K562 (cell line): ENCODE measurements at regions not wholly inside any gene's neighbourhood (a gene's known extent, or its start where the extent isn't known, plus 50 kb on each side); places are given as distances from the start of the nearest gene placed in this dataset.

ENCODE experiments used
- ATAC-seq: fragments of 200-7000 bp; cut with Tn5 transposase; 3 replicates; pipeline ENCODE4 v1.9.1; 2020; ENCODE audit warnings: moderate library complexity
- BruUV-seq: library from RNA; stranded (reverse); fragments of 400-500 nt; replicated peaks from 2 replicates; lab custom pipeline; 2021; lab: Mats Ljungman, UMichigan
- CTCF ChIA-PET: fragments of 300-600 bp; formaldehyde crosslinking; extraction: SDS; loops from one replicate; lab custom pipeline; 2021; ENCODE audit warnings: low intra/inter-chr PET ratio; lab: Yijun Ruan, JAX
- POLR2A ChIA-PET: fragments of 300-600, 350-650 bp; sonication (Branson Sonifier 250); formaldehyde crosslinking; extraction: SDS; loops from one replicate; lab custom pipeline; 2021; ENCODE audit warnings: antibody characterized with exemption, inconsistent platforms; lab: Yijun Ruan, JAX
- DNase-seq, 4 experiments: peaks; one replicate each; pipeline versions ENCODE4 v3.0.0 to v3.0.0-alpha.2; 2011 to 2018; ENCODE audit warnings: low spot score in 3 of 4, mixed read lengths in 3 of 4; ENCODE audit errors: extremely low read depth in 1 of 4
- FAIRE-seq: peaks from 2 replicates; lab custom pipeline; 2011; peaks lifted over from hg19 to GRCh38; lab: Jason Lieb, UNC
- H2AFZ ChIP-seq: 2 replicates; pipeline ENCODE4 v1.6.0; 2011; ENCODE audit warnings: low read depth, low read length, control low read depth, inconsistent platforms
- H3K27ac ChIP-seq: fragments of 200-600 bp; 3 replicates; pipeline ENCODE4 v1.8.0; 2011; ENCODE audit warnings: low read depth, mild to moderate bottlenecking, control low read depth, inconsistent platforms, low read length, moderate library complexity, mixed read lengths; ENCODE audit errors: extremely low read depth
- H3K27me3 ChIP-seq, 2 experiments: fragments of 300-600 bp in 1 of 2; 2 replicates in 1 of 2; 3 replicates in 1 of 2; pipeline versions ENCODE4 v1.6.0 to v1.8.0; 2011; ENCODE audit warnings: inconsistent platforms in 2 of 2, low read length in 2 of 2, mild to moderate bottlenecking in 1 of 2, mixed read lengths in 1 of 2, moderate library complexity in 1 of 2; ENCODE audit not compliant: control insufficient read depth in 2 of 2, insufficient read depth in 2 of 2
- H3K36me3 ChIP-seq: fragments of 300-600 bp; 3 replicates; pipeline ENCODE4 v1.8.0; 2011; ENCODE audit warnings: mild to moderate bottlenecking, low read length, inconsistent platforms; ENCODE audit not compliant: control insufficient read depth, insufficient read depth
- H3K4me1 ChIP-seq, 2 experiments: fragments of 200-600 bp in 1 of 2; replicated peaks in 1 of 2; 2 replicates in 1 of 2; 3 replicates in 1 of 2; pipeline versions ENCODE4 v1.5.1 to v1.8.0; 2011; ENCODE audit warnings: inconsistent platforms in 2 of 2, low read length in 2 of 2, mild to moderate bottlenecking in 1 of 2, mixed read lengths in 1 of 2, moderate library complexity in 1 of 2; ENCODE audit not compliant: control insufficient read depth in 2 of 2, insufficient read depth in 2 of 2
- H3K4me2 ChIP-seq: 2 replicates; pipeline ENCODE4 v1.6.1; 2011; ENCODE audit warnings: low read length, control low read depth, inconsistent platforms, mixed read lengths; ENCODE audit not compliant: insufficient read depth
- H3K4me3 ChIP-seq: fragments of 200-600 bp; sonication (generic), shearing (Covaris generic); 2 replicates; pipeline ENCODE4 v1.5.1; 2016; ENCODE audit warnings: control low read depth, inconsistent platforms
- H3K79me2 ChIP-seq: fragments of 200-600 bp; 3 replicates; pipeline ENCODE4 v1.8.0; 2011; ENCODE audit warnings: low read length, inconsistent platforms; ENCODE audit not compliant: control insufficient read depth, insufficient read depth
- H3K9ac ChIP-seq, 2 experiments: 2 replicates each; pipeline versions ENCODE4 v1.6.0 to v1.6.1; 2011; ENCODE audit warnings: low read depth in 2 of 2, low read length in 2 of 2, control low read depth in 1 of 2, inconsistent platforms in 1 of 2, mild to moderate bottlenecking in 1 of 2, mixed read lengths in 1 of 2; ENCODE audit not compliant: insufficient read depth in 1 of 2
- H3K9me1 ChIP-seq: one replicate; pipeline ENCODE4 v1.6.0; 2011; ENCODE audit warnings: inconsistent platforms, mild to moderate bottlenecking, low read length, moderate library complexity; ENCODE audit not compliant: control insufficient read depth, insufficient read depth
- H3K9me3 ChIP-seq: replicated peaks from 2 replicates; pipeline ENCODE4 v1.5.1; 2011; ENCODE audit warnings: low read depth, low read length, inconsistent platforms; ENCODE audit not compliant: control insufficient read depth, insufficient read depth
- H4K20me1 ChIP-seq: replicated peaks from 2 replicates; pipeline ENCODE4 v1.6.1; 2011; ENCODE audit warnings: low read length, inconsistent platforms, mixed read lengths; ENCODE audit not compliant: control insufficient read depth, insufficient read depth
- CEBPB ChIP-seq: fragments of 450-650 bp; IDR thresholded peaks from 2 replicates; pipeline ENCODE4 v1.6.1; 2016; ENCODE audit warnings: missing genetic modification characterization, missing compliant biosample characterization
- E2F8 ChIP-seq: fragments of 450-650 bp; IDR thresholded peaks from 2 replicates; pipeline ENCODE4 v1.7.1; 2018; ENCODE audit warnings: mild to moderate bottlenecking, low read depth; ENCODE audit not compliant: partially characterized antibody
- MAZ ChIP-seq, 2 experiments: fragments of 450-650 bp in 1 of 2; sonication (generic) in 1 of 2; formaldehyde crosslinking; IDR thresholded peaks in 1 of 2; conservative IDR thresholded peaks in 1 of 2; 2 replicates each; pipeline versions ENCODE4 v1.4.0 to v1.5.0; 2020; ENCODE audit warnings: mild to moderate bottlenecking in 1 of 2, missing genetic modification reagents in 1 of 2
- MBD2 ChIP-seq: sonication (generic); IDR thresholded peaks from 2 replicates; pipeline ENCODE4 v1.6.1; 2016; ENCODE audit warnings: low read depth, borderline replicate concordance
- MTF1 ChIP-seq: fragments of 250-450 bp; sonication (Bioruptor Pico); IDR thresholded peaks from 2 replicates; pipeline ENCODE4 v1.9.0; 2021; ENCODE audit warnings: moderate library complexity, mild to moderate bottlenecking, inconsistent platforms, borderline replicate concordance
- OTX1 ChIP-seq: fragments of 450-650 bp; formaldehyde crosslinking; IDR thresholded peaks from 2 replicates; pipeline ENCODE4 v1.4.0; 2022; ENCODE audit warnings: mild to moderate bottlenecking
- TARDBP ChIP-seq: fragments of 450-650 bp; IDR thresholded peaks from 2 replicates; pipeline ENCODE4 v1.6.1; 2016
- ZKSCAN1 ChIP-seq: fragments of 150-350 bp; IDR thresholded peaks from 2 replicates; pipeline ENCODE4 v1.6.1; 2016; ENCODE audit warnings: low read depth, low read length
- ZNF23 ChIP-seq: fragments of 250-450 bp; sonication (Bioruptor Pico); IDR thresholded peaks from 2 replicates; pipeline ENCODE4 v1.4.0; 2020; ENCODE audit warnings: mild to moderate bottlenecking
- ZNF584 ChIP-seq: fragments of 200-800 bp; sonication (Bioruptor generic); IDR thresholded peaks from 2 replicates; pipeline ENCODE4 v1.6.1; 2016; ENCODE audit warnings: low read depth, mild to moderate bottlenecking, missing genetic modification characterization, missing compliant biosample characterization
- WGBS: fragments of 100-300 bp; shearing (Covaris generic); methylation state at CpG from one replicate; pipeline ENCODE4 v1.1.6; 2016; ENCODE audit warnings: low coverage, mixed read lengths; ENCODE audit not compliant: insufficient coverage; ENCODE audit errors: missing lambda C conversion rate; 5-methylcytosine and 5-hydroxymethylcytosine counted together
- in situ Hi-C: fragments of 300-500 bp; cut with MboI; formaldehyde crosslinking; loops from 4 replicates; pipeline ENCODE4 v1.15.0; 2018; ENCODE audit warnings: inconsistent platforms, mixed read lengths
- intact Hi-C: fragments of 100-400 bp; cut with micrococcal nuclease; formaldehyde crosslinking; loops from 2 replicates; pipeline ENCODE4 v1.14.2; 2022
- TF ChIP-seq, protein P1 (sequence below), 2 experiments: fragments of 250-450 bp in 1 of 2; fragments of 450-650 bp in 1 of 2; sonication (Bioruptor Pico) in 1 of 2; IDR thresholded peaks; 2 replicates each; pipeline versions ENCODE4 v1.6.1 to v1.8.0; 2016 to 2021; ENCODE audit warnings: mild to moderate bottlenecking in 2 of 2, moderate library complexity in 2 of 2, missing compliant biosample characterization in 1 of 2, missing genetic modification characterization in 1 of 2

DNA sequence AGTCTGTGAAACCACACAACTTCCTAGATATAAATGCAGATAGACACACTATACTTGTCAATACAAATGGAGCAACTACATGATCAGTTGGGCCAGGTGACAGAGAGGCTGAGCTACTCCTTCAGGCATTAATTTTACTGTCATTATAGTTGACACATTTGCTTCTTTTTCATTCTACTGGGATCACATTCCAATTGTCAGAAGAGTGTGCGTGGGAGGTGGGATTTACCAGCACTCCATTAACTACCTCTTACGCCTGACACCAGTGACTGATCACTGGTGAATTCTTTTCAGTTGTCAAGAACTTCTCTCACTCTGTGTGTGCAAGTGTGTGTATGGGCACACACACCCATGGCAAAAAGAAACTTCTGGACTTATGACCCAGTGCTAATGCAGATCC lies 94.2 kb upstream of the DIAPH2 start:
- ATAC-seq (no peak), DNase-seq (no peak)

DNA sequence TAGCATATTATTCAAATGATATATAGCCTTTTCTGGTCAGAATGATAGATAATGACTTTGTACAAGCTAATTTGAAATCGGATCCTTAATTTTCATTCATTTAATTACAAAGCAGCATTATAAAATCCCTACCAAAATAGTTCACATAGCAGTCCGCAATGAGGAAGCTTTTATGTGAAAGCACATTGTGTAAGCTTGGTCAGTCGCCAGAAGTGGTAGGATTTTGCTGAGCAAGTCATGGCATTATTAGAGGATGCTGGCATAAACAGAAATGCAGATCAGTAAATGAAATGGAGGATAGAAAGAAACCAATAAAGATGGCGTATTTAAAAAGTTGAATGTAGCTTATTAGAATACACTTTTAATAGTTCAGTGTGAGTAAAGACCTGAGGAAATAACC lies 93.2 kb upstream of the DIAPH2 start:
- no peak overlapping the region for H3K27ac ChIP-seq
- no TSS peak for BruUV-seq
- H3K4me1 ChIP-seq = no peaks in the 10 kb centered on the region
- in situ Hi-C loops (no loop called here), intact Hi-C loops (no loop called here)
- H3K36me3 ChIP-seq = no peaks in the 10 kb centered on the region
- no peaks in the 10 kb centered on the region for H4K20me1 ChIP-seq
- no peak overlapping the region for H3K9ac ChIP-seq
- ATAC-seq (no peak), DNase-seq (no peak), FAIRE-seq (no peak)
- no peak overlapping the region for H3K4me2 ChIP-seq
- H3K4me3 ChIP-seq = no peak overlapping the region
- H3K79me2 ChIP-seq = no peaks in the 10 kb centered on the region
- TF ChIP-seq ZKSCAN1 = no peak
- TF ChIP-seq, protein P1, sequence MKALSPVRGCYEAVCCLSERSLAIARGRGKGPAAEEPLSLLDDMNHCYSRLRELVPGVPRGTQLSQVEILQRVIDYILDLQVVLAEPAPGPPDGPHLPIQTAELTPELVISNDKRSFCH (CRISPR knock-in tag; IDR thresholded peaks at IDR 0.05) = no peak
- TF ChIP-seq, protein P1 (tag; IDR thresholded peaks at IDR 0.05) = no peak
- no peak for TF ChIP-seq E2F8
- no peak for TF ChIP-seq MAZ (CRISPR knock-in tag; conservative IDR thresholded peaks at IDR 0.05 in 1 of 2, IDR thresholded peaks at IDR 0.05 in 1 of 2)
- TF ChIP-seq MBD2 = no peak
- TF ChIP-seq ZNF23 (CRISPR knock-in tag) = no peak
- no peak for TF ChIP-seq OTX1 (CRISPR knock-in tag)
- TF ChIP-seq CEBPB (tag) = no peak
- no peak for TF ChIP-seq TARDBP
- CTCF ChIA-PET = no interaction called here
- H3K27me3 ChIP-seq = no peaks in the 10 kb centered on the region
- WGBS = 0% methylated on average over 4 of the region's 4 CpGs
- POLR2A ChIA-PET = no interaction called here
- H3K9me1 ChIP-seq = no peaks in the 10 kb centered on the region
- H2AFZ ChIP-seq = no peak overlapping the region
- H3K9me3 ChIP-seq = no peaks in the 10 kb centered on the region

More for the DNA sequence above, 94.2 kb upstream of the DIAPH2 start:
- intact Hi-C loops = no loop called here
- no peaks in the 10 kb centered on the region for H3K36me3 ChIP-seq
- ChIA-PET POLR2A (no interaction called here), CTCF (no interaction called here)
- H3K4me3 ChIP-seq = no peak overlapping the region
- no peak overlapping the region for H3K4me2 ChIP-seq
- FAIRE-seq = no peak
- H3K9me3 ChIP-seq = no peaks in the 10 kb centered on the region
- no peaks in the 10 kb centered on the region for H3K4me1 ChIP-seq
- no peak overlapping the region for H2AFZ ChIP-seq
- no peak overlapping the region for H3K27ac ChIP-seq
- H4K20me1 ChIP-seq = no peaks in the 10 kb centered on the region
- 4% methylated on average over 2 of the region's 2 CpGs for WGBS
- no peak overlapping the region for H3K9ac ChIP-seq
- H3K79me2 ChIP-seq = no peaks in the 10 kb centered on the region
- no TSS peak for BruUV-seq
- in situ Hi-C loops = no loop called here
- TF ChIP-seq ZNF584 (CRISPR knock-in tag) (no peak), MTF1 (CRISPR knock-in tag) (no peak)
- H3K9me1 ChIP-seq = no peaks in the 10 kb centered on the region
- no peaks in the 10 kb centered on the region for H3K27me3 ChIP-seq
